Activated naive CD4-positive, alpha-beta T cell treated with anti-CD3 and anti-CD28 coated beads, Interleukin-2, amount 50 U/mL, for 24 hours (primary cell): ENCODE measurements at regions not wholly inside any gene's neighbourhood (a gene's known extent, or its start where the extent isn't known, plus 50 kb on each side); places are given as distances from the start of the nearest gene placed in this dataset.

Experiments used
- H3K27ac Mint-ChIP-seq: one replicate; pipeline ENCODE4 v1.8.0; 2021; ENCODE audit warnings: mild to moderate bottlenecking, mixed read lengths
- H3K27me3 Mint-ChIP-seq: one replicate; pipeline ENCODE4 v1.8.0; 2021; ENCODE audit warnings: mixed read lengths
- H3K36me3 Mint-ChIP-seq: one replicate; pipeline ENCODE4 v1.8.0; 2021; ENCODE audit warnings: mixed read lengths
- H3K4me1 Mint-ChIP-seq: one replicate; pipeline ENCODE4 v1.8.0; 2021; ENCODE audit warnings: mixed read lengths
- H3K4me3 Mint-ChIP-seq: one replicate; pipeline ENCODE4 v1.8.0; 2021; ENCODE audit warnings: mild to moderate bottlenecking, mixed read lengths
- H3K9me3 Mint-ChIP-seq: one replicate; pipeline ENCODE4 v1.8.0; 2021; ENCODE audit warnings: mixed read lengths

DNA sequence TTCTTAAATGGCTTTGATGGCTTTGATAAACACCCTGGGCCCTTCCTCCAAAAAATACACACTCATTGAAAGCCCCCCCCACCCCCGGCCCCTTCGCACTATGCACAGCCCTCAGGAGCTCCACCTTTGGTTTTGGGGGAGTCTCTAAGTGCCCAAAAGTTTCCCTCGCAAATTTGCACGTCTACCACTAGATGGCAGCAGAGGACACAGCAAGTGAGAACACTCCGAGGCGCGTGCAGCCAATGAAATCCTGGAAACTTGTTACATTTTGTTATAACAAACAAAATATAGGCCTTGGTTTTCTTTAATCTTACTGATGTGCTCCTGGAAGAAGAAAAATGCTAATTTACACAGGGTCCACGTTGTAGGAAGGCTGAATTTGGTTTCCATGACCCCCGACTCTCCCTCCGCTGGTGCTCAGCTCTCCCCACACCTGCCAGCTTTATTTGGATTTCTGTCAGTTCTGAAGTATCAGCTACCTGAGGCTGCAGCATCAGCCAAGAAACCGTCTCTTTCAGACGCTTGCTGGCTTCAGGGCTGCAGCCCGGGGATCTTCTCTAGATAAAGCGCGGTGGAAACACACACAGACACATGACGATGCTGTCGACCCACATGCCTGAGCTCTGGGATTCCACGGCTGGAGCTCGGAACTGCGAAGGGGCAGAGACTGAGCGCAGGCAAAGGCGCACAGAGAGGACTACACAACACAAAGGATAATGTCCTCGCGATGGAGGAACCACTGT, 148.3 kb upstream of the RPS6KA2 start:
- Mint-ChIP-seq H3K4me3 (no peak overlapping the region), H3K9me3 (no peaks in the 10 kb centered on the region), H3K27ac (no peak overlapping the region), H3K27me3 (peaks cover 2% of the 10 kb centered on the region), H3K4me1 (peaks cover 4% of the 10 kb centered on the region), H3K36me3 (no peaks in the 10 kb centered on the region)

DNA sequence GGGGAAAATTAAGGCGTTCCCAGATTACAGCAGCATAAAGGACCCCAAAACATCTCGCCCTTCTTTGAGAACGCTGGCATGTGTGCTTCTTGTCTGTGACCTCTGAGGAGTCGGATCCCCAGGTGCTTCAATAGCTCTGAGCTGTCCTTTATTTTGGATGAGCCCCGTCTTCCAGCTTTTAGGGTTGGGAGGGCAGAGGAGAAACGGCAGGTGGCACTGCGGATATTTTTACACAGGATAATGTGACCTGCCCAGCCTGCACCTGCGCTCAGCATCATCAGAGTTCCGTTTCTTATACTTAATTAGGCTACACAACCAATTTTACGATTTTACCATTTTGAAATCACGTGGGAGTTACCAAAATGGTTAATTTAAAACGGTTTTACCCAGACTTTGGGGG, 147.7 kb upstream of the RPS6KA2 start:
- Mint-ChIP-seq H3K4me3 (no peak overlapping the region), H3K9me3 (no peaks in the 10 kb centered on the region), H3K36me3 (no peaks in the 10 kb centered on the region), H3K4me1 (peaks cover 4% of the 10 kb centered on the region), H3K27me3 (peaks cover 2% of the 10 kb centered on the region), H3K27ac (no peak overlapping the region)

DNA sequence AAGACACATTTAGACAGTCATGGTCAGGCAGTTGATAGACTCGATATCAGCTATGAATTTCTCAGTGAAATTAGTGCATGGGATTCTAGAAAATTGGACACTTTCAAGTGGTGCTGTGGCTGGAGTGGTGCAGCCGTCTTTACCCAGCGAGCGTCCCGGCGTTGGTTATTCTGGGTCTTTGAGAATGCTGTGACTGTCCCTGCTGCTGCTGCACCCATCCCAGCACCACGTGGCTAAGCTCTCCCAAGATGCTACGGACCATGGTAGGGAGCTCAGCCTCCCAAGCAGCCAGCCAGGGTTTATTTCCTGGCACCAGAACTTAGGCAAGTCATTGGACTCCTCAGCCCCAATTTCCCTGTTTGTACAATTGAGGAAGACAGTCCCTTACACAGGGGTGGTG, 147.2 kb upstream of the RPS6KA2 start:
- Mint-ChIP-seq H3K9me3 (no peaks in the 10 kb centered on the region), H3K27me3 (peaks cover 2% of the 10 kb centered on the region), H3K4me3 (no peak overlapping the region), H3K4me1 (peaks cover 4% of the 10 kb centered on the region), H3K36me3 (no peaks in the 10 kb centered on the region), H3K27ac (no peak overlapping the region)

DNA sequence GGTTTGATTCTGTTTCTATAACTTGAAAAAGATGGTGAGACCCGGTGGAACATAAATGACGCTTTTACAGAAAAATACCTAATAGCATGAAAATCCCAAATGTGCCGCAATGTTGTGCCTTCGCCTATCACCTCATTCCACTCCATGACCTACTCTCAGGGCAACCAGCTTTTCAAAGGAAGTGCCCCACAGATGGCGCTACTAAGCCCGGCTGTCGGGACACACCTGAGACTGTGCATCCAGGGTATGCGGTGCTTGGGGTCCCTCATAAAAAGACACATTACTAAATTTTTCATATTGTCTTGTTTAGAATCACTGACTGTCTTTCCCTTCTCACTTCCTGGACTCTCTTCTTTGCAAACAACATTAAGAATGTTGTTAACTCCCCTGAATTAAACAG, 145.5 kb upstream of the RPS6KA2 start:
- peaks cover 2% of the 10 kb centered on the region for H3K27me3 Mint-ChIP-seq
- H3K4me3 Mint-ChIP-seq, result no peak overlapping the region
- H3K36me3 Mint-ChIP-seq, result no peaks in the 10 kb centered on the region
- no peak overlapping the region for H3K27ac Mint-ChIP-seq
- H3K9me3 Mint-ChIP-seq, result no peaks in the 10 kb centered on the region
- peaks cover 4% of the 10 kb centered on the region for H3K4me1 Mint-ChIP-seq

DNA sequence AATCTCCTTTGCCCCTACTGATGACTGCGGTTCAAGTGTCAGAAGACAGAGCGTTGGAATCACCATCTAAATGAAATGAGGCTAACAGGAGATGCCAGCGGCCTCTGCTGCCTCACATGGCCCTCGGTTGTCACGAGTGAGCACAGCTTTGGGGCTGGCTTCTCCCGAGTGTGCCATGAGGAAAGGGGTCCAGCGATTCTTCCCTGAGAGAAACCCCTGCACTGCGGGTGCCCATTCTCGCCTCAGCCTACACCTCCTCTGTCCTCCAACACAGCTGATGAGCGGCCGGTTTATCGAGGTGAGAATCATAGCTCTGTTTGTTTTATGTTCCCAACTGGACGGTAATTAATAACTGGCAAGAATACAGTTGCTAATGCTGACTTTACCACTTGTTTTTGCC, 144.7 kb upstream of the RPS6KA2 start:
- H3K36me3 Mint-ChIP-seq, result no peaks in the 10 kb centered on the region
- H3K9me3 Mint-ChIP-seq, result no peaks in the 10 kb centered on the region
- no peak overlapping the region for H3K27ac Mint-ChIP-seq
- H3K27me3 Mint-ChIP-seq, result peaks cover 2% of the 10 kb centered on the region
- no peak overlapping the region for H3K4me3 Mint-ChIP-seq
- H3K4me1 Mint-ChIP-seq, result peaks cover 4% of the 10 kb centered on the region

DNA sequence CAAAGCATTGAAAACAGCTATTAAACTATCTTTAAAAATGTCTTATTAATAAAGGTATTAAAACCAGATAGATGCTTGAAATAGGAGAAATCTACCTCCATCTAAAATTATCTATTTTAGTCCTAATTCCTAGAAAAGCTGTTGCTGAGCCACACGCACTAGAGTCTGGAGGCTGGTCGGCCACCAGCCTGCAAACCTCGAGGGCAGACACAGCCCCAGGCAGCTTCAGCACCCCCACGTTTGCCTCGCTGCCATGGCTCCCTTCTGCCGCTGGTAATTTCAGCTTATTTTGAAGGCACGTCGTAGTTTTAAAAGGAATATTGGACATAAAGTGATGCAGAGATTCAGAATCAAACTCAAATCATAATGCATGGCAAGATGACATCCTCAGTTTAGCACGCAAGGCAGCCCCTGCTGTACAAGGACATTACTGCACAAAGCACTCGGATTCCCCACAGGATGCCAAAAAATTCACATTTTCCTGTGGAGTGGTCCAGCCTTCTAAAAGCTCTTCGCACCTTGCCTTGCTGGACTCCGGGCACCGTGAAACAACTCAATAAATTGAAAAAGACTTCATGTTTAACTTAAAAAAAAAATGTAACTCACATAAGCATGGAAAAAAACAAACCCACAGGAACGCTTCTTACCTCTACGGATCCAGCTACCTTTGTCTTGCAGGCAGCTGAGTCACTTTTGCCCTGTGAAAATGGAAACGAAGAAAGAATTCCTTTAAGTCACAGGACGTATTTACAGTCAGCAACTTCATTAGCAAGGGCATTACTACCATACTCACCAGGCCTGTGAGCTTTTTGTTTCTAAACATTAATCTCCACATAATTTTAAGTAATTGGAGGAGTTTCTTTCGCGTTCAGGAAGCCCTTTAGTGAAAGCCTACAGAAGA, 143.4 kb upstream of the RPS6KA2 start:
- peaks cover 2% of the 10 kb centered on the region for H3K4me1 Mint-ChIP-seq
- H3K4me3 Mint-ChIP-seq, result no peak overlapping the region
- no peak overlapping the region for H3K27ac Mint-ChIP-seq
- peaks cover 2% of the 10 kb centered on the region for H3K27me3 Mint-ChIP-seq
- no peaks in the 10 kb centered on the region for H3K9me3 Mint-ChIP-seq
- no peaks in the 10 kb centered on the region for H3K36me3 Mint-ChIP-seq

DNA sequence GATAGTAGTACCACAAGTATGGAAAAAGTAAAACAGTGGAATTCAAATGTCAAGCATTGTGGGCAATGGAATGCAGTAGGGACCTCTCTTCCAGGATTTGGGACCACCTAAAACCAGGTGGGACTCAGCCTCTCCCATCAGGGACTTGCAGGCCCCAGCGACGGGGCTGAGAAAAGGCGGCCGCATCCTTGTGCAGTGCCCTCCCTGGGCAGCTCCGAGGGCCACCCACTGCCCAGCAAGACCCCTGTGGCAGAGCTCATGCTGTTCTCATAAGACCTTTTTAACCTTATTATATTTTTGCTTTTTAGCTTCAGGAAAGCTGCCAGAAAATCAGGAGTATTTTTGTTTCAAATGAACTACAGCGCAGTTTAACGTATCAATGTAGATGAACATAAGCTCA, 142.6 kb upstream of the RPS6KA2 start:
- peaks cover 2% of the 10 kb centered on the region for H3K27me3 Mint-ChIP-seq
- H3K36me3 Mint-ChIP-seq, result no peaks in the 10 kb centered on the region
- H3K9me3 Mint-ChIP-seq, result no peaks in the 10 kb centered on the region
- no peaks in the 10 kb centered on the region for H3K4me1 Mint-ChIP-seq
- H3K4me3 Mint-ChIP-seq, result no peak overlapping the region
- H3K27ac Mint-ChIP-seq, result no peak overlapping the region

DNA sequence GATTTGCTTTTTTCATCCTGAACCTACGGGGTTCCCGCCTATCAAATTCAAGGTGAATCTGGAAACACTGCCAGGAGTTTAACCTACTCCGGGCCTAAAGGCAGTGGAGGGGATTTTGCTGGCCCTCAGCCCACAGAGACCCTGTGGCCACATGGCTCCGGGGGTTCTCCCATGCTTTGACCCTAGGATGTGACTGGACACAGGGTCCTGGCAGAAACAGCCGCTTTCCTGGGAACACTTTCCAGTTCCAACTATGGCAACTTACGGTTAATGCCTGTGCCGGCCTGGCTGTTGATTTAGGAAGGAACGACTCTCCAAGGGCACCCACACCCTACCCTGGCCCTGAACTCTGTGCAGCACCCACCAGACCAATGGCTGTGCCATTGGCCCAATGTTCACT, 141.7 kb upstream of the RPS6KA2 start:
- peaks cover 2% of the 10 kb centered on the region for H3K27me3 Mint-ChIP-seq
- H3K9me3 Mint-ChIP-seq, result no peaks in the 10 kb centered on the region
- H3K36me3 Mint-ChIP-seq, result no peaks in the 10 kb centered on the region
- H3K27ac Mint-ChIP-seq, result no peak overlapping the region
- H3K4me3 Mint-ChIP-seq, result no peak overlapping the region
- H3K4me1 Mint-ChIP-seq, result no peaks in the 10 kb centered on the region

DNA sequence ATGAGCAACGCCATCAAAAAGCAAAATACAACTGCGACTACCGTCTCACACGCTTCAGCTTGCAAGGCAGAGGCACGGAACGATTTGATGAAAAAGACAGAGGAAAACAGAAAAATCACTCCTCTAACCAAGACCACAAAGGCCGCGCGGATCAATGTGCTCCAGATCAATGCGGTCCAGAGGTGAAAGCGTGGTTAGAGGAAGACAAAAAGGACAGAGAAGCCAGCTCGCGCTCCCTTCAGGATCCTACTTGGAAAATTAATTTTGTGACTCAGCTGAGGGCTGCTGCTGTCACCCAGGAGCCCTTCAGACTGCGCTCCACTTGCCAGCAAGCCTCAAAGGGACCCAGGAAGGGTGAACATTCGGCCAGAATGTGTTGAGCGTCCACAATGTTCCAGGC, 140.2 kb upstream of the RPS6KA2 start:
- no peaks in the 10 kb centered on the region for H3K9me3 Mint-ChIP-seq
- peaks cover 3% of the 10 kb centered on the region for H3K36me3 Mint-ChIP-seq
- no peak overlapping the region for H3K4me3 Mint-ChIP-seq
- H3K4me1 Mint-ChIP-seq, result no peaks in the 10 kb centered on the region
- H3K27ac Mint-ChIP-seq, result no peak overlapping the region
- no peaks in the 10 kb centered on the region for H3K27me3 Mint-ChIP-seq

DNA sequence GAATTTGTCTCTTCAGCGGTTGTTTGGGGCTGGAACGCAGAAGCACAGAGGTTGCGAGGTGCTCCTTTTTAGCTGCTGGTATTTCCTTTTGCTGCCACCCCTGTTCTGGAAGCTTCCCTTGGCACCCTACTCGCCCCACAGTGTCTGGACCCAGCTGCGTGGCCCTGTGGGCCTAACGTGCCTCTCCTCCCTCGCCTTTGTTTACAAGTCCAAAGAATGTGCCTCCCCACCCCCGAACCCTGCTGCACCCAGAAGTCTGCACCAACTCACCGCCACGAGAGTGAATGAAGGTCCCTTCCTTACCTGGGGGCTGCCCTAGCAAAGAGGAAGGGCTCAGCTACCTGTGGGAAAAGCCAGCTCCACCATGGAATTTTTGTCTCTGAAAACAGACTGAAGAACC, 139.7 kb upstream of the RPS6KA2 start:
- H3K4me1 Mint-ChIP-seq, result no peaks in the 10 kb centered on the region
- peaks cover 3% of the 10 kb centered on the region for H3K36me3 Mint-ChIP-seq
- no peaks in the 10 kb centered on the region for H3K27me3 Mint-ChIP-seq
- H3K27ac Mint-ChIP-seq, result no peak overlapping the region
- H3K4me3 Mint-ChIP-seq, result no peak overlapping the region
- H3K9me3 Mint-ChIP-seq, result no peaks in the 10 kb centered on the region

DNA sequence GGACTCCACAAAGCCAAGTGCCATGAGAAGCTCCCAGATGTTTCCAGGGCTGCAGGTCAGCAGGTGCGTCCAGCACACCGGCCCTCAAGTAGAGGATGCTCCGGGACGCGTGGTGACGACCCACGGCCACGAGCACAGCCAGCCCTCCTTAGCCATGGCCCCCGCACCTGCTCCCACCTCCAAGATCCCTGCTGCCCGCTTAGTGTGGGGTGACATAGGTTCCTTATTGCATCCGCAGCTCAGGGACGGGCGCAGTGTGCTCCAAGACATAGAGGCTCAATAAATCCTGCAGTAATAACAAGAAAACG, 138.1 kb upstream of the RPS6KA2 start:
- Mint-ChIP-seq H3K27ac (no peak overlapping the region), H3K4me1 (peaks cover 4% of the 10 kb centered on the region), H3K27me3 (no peaks in the 10 kb centered on the region), H3K9me3 (no peaks in the 10 kb centered on the region), H3K36me3 (peaks cover 3% of the 10 kb centered on the region), H3K4me3 (no peak overlapping the region)

DNA sequence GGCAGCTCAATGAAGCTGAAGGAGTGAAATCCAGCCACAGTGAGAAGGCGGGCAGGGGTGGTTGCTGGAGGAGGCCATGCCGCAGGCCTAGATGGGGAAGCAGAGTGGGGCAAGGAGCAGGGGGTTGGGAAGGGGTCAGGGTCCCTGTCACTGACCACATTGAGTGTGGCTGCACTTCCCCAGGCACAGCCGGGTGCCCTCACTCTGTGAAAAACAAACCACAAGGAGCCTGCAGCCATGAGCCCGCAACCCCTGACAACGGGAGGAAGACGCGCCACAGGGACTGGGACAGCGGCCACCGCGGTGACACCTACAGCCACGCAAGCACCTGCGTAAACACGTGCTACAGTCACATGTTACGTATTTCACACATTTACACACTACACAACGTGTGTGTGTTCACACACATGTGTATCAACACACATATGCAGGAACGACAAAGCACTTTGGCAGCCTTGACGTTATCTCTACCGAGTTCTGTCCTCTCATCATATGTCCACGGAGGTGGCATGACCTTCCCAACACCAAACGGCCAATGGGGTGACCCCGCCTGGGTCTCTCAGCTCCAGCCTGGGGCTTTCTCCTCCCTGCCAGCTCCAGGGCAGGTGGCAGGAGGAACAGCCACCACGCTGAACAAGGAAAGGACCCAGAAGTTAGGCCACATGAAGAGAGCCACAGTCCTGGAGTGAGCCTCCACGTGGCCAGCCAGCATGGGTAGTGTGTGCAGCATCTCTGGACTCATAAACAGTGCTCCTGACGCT, 137.6 kb upstream of the RPS6KA2 start:
- Mint-ChIP-seq H3K4me1 (peaks cover 10% of the 10 kb centered on the region), H3K9me3 (no peaks in the 10 kb centered on the region), H3K27me3 (no peaks in the 10 kb centered on the region), H3K27ac (no peak overlapping the region), H3K4me3 (no peak overlapping the region), H3K36me3 (peaks cover 3% of the 10 kb centered on the region)

DNA sequence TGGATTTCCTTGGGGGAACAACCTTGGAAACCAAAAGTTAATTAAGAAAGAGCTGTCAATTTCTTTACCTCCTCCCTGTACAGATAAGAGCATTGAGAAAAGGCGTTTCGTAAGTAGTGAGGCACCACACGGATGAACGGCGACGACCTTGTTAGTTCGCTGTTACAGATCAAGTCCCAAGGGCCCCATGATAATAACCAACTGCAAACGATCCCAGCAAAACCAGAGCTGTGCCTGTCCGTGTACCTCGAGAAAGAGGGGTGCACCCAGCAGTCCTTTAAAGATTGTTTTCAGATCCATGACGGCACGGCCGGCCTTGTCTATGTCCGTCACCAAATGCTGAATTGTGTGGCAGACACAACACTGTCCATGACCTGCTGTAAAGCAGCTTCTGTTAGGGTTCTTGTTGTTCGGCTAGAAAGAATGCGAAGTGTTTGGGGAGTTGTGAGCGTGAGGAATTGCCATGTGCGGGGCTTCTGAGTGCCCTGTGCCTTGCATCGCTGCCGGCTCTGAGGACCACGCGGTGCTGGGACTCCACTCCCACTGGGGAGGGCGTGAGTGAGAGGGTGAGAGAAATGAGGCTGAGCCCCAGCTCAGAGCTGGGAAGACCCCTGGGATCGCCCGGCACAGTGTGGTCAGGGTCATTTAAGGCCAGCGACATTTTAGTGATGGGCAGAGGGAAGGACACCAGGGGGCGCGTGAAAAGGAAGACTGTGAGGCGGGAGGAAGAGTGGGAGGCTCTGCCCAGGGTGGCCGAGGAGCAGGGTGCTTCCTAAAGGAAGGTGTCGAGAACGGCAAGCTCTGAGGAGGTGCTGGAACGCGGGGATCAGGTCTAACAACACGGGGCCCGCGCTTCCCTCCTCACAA, 136.8 kb upstream of the RPS6KA2 start:
- no peaks in the 10 kb centered on the region for H3K27me3 Mint-ChIP-seq

DNA sequence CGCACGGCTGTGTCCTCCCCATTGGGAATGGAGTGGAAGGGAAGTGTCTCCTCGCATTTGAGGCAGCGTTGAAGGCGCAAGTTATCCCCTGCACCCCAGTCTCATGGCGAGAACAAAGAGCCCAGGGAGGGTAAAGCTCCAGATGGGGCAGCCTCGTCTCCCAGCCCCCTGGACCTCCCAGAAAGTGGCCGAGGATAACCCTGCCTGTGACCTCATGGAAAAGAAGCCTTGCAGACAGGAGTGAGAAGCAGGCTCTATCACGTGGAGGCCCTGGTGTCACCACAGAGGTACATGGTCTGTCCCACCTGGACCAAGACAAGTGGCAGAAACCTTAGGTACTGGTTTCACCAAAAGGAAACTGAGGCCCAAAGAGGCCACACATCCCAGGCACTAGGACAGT, 134.8 kb upstream of the RPS6KA2 start:
- no peak overlapping the region for H3K27ac Mint-ChIP-seq
- H3K4me1 Mint-ChIP-seq, result peaks cover 37% of the 10 kb centered on the region
- H3K4me3 Mint-ChIP-seq, result no peak overlapping the region
- no peaks in the 10 kb centered on the region for H3K9me3 Mint-ChIP-seq
- peaks cover 3% of the 10 kb centered on the region for H3K27me3 Mint-ChIP-seq
- peaks cover 3% of the 10 kb centered on the region for H3K36me3 Mint-ChIP-seq

More for the DNA sequence above, 136.8 kb upstream of the RPS6KA2 start:
- Mint-ChIP-seq H3K9me3 (no peaks in the 10 kb centered on the region), H3K4me3 (no peak overlapping the region), H3K4me1 (peaks cover 18% of the 10 kb centered on the region), H3K36me3 (peaks cover 3% of the 10 kb centered on the region), H3K27ac (no peak overlapping the region)

DNA sequence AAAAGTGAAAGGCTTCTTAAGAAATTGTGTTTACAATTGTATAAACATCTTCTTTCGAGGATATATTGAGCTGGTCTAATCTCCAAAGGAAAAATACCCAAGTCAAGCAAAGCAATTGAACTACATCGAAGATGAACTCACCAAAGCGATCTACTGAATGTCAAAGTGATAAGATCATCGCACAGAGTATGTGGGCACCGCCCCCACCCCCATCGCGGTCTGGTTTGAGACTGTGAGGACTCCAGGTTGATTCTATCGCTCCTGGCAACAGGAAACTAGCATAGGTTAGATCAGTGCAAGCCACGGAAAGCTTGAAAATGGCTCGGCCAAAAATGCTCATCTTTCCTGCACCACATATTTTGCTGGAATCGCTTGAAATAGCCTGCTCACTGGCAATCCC, 133.2 kb upstream of the RPS6KA2 start:
- Mint-ChIP-seq H3K27ac (no peak overlapping the region), H3K9me3 (no peaks in the 10 kb centered on the region), H3K4me1 (peaks cover 37% of the 10 kb centered on the region), H3K4me3 (peak overlapping the region; percentile 54), H3K36me3 (peaks cover 3% of the 10 kb centered on the region), H3K27me3 (peaks cover 3% of the 10 kb centered on the region)
